ENCODE measurements at regions not wholly inside any gene's neighbourhood (a gene's known extent, or its start where the extent isn't known, plus 50 kb on each side); places are given as distances from the start of the nearest gene placed in this dataset.
"Not testable (repeated sequence)": the region's sequence is repeated elsewhere in the genome, so short reads cannot be mapped to it uniquely, and the experiment has no call there.

DNA sequence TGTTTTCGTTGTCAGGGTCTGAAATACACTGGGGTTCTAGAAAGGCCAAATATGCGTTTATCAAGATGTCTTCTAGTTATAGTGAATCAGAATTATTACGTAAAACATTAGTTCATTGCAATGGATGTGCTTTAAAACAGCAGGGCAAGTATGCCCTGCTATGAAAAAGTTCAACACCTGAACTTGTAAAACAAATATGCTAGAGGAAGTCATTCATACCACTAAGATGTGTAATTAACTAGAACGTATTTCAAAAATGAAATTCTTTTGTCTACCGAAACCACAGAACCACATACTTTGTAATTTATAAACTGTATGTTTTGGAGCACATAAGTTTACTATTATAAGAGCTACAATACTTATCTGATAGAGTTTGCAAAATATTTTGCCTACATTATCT lies 266.2 kb downstream of the KCTD12 start:
- DNase-seq (ENCODE audit: low read depth in 2 of 2), result no peak

DNA sequence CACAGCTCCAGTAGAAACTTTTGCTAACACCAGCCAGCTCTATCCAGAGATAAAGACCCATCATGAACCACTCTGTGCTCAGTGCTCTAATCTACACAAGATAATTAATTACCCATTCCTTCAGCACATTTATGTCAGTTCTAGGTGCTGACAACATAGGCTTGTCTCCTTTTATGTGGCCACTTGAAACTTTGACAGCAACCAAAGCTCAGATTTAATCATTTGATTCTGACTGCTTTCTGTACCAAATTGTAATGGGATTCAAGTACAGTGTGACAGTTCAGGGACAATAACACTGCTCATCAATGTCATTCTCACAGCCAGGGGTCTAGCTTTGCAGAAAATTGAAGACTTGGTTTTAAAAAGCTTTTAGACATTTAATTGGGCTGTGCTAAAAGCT lies 266.6 kb downstream of the KCTD12 start:
- no peak for DNase-seq (ENCODE audit: low read depth in 2 of 2)

DNA sequence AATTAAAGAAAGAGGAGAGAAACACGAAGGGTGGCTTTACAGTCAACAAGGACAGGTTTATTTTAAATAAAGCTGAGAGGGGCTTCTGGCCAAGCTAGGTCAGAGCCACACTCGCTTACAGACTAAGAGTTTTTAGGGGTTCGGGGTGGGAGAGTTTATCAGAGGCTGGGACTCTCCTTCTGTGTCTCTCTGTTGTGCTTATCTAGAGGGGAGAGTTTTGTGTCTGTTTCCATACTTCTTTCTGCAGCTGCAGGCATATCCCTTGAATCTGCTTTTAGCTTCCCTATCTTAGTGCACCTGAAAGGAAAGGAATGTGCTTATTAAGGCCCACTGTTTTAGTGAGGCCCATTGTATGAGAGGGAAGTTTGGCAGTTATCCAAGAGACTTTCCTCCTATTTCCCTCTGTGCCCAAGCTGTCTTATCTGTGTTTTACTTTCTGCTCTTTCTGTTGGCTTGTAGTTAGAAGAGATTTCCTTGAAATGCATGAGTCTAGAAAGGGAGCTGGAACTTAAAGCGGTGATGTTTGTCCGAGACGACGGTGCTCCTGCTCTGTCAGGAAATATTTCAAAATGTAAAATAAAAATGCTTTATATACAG lies 275.3 kb downstream of the KCTD12 start:
- no peak for DNase-seq (ENCODE audit: low read depth in 2 of 2)

DNA sequence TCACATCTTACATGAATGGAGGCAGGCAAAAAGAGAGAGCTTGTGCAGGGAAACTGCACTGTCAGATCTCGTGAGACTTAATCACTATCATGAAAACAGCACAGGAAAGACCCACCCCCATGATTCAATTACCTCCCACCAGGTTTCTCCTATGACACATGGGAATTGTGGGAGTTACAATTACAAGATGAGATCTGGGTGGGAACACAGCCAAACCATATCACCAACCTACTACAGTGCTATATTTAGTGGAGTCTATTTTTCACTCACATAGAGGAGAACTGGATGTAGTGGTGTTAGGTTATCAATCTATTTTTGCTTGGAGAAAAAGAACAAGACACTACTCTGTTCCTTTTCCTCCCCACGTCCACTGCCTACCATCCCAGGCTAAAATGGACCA lies 276.6 kb downstream of the KCTD12 start:
- DNase-seq (ENCODE audit: low read depth in 2 of 2), result no peak

DNA sequence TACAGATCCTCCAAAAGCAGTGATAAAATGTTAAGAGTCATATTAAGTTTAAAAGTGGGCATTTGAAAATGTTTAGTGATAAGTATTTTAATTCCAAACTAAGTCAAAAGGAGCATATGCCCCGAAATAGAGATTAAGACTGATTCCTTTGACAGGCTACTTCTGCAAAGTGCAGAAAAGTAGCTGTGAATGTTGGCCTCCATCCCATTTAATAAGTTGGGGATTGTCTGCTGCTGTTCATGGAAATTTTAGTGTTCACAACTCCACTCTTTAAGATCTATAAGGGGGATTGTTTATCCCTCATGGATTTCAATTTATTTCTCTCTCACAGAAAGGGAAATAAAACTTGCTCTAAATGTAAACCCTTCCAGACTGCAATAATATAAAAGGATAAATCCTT lies 278.3 kb downstream of the KCTD12 start:
- no peak for DNase-seq (ENCODE audit: low read depth in 2 of 2)

DNA sequence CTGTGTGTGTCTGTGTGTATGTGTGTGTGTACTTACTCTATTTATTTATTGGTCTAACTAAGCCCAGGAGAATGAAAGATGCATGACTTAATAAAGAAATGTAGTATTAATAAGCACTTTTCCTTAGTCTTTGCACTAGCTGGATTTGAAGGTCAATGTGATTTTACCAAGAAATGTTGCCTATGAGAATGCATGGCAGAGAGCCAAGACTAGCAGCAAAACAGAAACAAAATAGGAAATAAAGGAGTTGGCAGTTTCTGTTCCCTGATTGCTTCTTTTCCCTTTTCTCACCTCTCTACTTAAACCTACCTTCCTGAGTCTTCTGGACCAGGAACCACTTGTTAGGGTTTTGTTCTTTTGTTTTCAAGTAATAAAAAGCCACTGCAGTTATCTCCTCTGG lies 286.1 kb downstream of the KCTD12 start:
- no peak for DNase-seq (ENCODE audit: low read depth in 2 of 2)

DNA sequence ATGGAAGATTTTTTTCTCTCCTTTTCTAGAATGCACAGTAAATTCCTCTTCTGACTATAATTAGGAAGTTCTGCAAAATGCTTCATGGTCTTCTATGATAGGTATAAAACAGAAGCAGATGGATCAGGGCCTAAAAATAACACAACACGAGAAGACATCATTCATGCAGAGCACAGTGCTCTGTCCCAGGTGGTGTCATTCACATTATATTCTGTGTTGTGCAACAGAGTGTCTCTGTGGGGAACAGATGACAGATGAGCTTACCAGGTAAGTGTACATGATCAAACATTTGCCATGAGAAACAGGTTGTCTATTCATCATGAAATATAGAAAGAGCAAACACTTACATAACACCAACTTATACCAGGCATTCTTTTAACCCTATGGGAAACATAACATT lies 288.3 kb downstream of the KCTD12 start:
- DNase-seq (ENCODE audit: low read depth in 2 of 2), result no peak

DNA sequence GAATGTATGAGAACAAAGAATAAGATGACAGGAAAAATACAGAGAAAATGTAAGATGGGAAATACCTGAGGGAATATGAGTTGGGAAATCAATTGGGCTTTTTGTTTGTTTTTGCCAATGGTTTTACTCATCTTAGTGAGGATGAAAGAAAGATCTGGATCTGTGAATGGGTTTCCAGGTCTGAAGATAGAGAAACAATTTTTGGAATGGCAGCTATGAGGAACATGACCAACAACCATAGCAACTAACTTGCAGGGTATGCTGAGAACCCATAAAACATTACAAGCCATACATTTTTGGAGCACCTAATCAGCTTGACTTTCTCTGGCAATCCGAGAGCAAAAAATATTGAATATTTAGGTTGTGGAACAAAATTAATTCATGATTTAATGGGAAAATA lies 290.0 kb downstream of the KCTD12 start:
- no peak for DNase-seq (ENCODE audit: low read depth in 2 of 2)

DNA sequence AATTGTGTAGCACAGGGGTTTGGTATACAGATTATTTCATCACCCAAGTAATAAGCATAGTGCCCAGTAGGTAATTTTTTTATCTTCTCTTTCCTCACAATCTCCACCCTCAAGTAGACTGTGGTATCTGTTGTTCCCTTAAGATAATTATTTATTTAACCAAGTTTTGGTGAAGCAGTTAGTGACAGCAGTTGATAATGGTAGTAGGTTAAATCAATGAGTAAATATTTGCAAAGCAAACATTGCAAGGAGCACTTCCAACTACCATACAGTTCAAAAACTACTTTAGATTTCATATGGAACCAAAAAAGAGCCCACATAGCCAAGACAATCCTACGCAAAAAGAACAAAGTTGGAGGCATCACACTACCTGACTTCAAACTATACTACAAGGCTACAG lies 291.8 kb downstream of the KCTD12 start:
- no peak for DNase-seq (ENCODE audit: low read depth in 2 of 2)

DNA sequence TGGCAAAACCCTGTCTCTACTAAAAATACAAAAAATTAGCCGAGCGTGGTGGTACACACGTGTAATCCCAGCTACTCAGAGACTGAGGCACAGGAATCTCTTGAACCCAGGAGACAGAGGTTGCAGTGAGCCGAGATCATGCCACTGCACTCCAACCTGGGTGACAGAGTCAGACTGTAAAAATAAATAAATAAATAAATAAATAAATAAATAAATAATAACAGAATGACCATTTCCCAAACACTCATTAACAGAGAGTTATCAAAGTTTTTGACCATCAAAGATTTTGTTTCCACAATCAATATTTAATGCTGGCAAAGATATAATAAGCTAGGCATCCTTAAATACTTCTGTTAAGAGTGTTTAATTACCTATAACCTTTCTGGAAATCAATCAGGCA lies 299.4 kb downstream of the KCTD12 start:
- DNase-seq (ENCODE audit: low read depth in 2 of 2), result no peak

DNA sequence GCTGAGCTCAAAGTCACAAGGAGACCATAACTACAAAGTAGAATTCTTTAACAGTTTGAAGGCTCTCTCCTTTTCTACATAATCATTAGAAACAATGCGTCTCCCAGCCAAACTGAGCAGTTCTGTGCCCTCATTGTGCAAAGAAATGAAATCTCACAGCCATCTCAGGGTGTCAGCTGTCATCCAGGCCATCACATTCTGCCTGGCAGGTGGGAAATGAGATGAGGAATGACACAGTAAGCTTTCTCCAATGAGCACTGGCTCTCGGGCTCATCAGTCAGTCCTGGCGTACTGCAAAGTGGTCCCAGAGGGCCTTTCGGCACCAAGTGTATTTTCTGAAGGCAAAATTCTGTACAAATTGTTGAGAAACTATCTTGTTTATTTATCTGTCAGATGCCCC lies 306.5 kb downstream of the KCTD12 start:
- no peak for DNase-seq (ENCODE audit: low read depth in 2 of 2)

DNA sequence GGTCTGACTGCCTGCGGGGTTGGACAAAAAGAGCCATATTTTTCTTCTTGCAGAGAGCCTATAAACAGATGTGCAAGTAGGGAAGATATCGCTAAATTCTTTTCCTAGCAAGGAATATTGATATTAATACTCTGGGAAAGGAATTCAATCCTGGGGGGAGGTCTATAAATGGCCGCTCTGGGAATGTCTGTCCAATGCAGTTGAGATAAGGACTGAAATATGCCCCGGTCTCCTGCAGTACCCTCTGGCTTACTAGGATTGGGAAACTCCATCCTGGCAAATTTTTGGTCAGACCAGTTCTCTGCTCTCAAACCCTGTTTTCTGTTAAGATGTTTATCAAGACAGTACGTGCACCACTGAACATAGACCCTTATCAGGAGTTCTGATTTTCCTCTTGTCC lies 310.6 kb downstream of the KCTD12 start:
- DNase-seq (ENCODE audit: low read depth in 2 of 2), result not testable (repeated sequence)

DNA sequence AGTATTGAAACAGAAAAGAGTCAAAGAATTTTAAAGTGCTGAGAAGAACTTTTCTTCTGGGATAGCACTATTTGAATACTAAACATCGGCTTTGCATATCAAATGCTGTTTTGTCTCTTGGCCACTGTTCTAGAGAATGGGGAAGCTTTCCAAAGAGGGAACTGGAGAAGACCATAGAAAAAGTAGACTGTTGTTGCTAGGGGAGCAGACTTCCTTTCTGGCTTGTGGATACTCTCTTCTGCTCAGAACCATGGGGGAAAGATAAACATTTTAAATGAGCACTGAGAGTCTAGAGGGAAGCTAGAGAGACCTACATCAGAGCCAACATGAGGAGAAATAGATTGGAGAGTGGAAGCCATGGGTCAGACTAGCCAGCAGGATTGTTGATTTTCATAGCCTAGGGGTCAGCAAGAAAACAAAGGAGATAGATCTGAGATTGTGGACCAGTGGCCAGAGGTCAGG lies 315.7 kb downstream of the KCTD12 start:
- DNase-seq (ENCODE audit: low read depth in 2 of 2), result no peak

DNA sequence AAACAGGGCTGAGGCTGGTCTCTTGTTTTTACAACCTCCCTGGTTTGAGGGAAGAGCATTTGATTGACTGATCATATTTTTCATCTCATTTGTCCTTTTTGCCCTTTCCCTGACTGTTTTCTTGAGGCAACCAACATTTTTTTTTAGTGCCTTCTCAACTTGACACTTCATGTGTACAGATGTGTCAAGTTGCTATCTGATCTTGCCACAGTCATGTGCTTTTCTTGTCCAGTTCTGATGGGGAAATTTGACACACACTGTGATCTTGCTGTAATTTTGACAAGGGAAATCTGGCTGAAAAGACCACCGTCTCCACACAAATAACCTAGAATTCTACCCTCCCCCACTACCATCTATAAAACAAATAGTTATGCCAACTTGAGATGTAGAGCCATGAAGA lies 329.6 kb downstream of the KCTD12 start:
- no peak for DNase-seq (ENCODE audit: low read depth in 2 of 2)

DNA sequence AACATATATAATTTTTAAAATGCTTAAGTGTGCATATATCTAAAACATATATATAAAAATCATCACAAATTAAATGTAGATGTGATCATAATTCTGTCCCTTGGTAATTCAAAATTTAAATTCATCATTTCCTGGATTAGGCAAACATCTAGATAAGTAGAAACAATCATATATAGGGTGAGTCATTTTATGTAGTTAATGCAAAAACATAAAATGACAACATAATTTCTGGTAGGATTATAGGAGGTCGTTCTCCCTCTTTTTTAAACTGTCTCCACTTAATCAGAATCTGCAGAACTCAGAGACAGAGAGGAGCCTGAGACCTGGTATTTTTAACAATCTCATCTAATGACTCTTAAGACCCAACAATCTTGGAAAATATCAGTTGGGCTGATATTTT lies 333.4 kb downstream of the KCTD12 start:
- no peak for DNase-seq (ENCODE audit: low read depth in 2 of 2)

DNA sequence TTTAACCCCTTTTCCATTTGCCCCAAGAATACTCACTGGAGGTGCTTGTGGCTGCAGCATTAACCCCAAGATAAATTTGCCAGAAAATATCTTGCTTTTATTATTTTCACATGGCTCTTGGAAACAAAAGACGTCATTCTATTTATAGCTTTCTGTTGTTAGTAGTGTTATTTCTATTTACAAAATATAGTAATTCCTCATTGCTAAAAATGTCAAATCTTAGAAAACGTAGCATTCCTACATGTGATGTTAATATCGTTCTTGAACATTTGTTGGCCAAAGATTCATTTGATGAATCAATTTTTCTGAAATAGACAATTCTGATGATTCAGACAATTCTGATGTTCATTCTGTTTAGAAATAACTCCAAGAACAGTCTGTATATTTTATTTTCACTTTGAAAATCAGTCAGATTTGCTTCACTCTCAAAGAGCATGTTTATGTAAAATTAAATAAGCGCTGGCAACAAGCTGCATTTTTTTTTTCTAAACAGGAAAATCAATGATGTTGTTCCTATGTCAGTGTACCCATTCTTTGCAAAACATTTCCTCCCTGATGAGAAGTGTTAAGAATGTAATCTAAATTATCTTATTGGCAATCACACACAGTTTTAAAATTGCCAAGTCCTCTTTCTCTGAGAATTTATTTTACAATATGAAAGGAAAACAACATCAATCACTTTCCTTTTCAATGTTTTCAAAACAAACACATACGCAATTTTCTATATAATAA lies 334.0 kb downstream of the KCTD12 start:
- no peak for DNase-seq (ENCODE audit: low read depth in 2 of 2)

DNA sequence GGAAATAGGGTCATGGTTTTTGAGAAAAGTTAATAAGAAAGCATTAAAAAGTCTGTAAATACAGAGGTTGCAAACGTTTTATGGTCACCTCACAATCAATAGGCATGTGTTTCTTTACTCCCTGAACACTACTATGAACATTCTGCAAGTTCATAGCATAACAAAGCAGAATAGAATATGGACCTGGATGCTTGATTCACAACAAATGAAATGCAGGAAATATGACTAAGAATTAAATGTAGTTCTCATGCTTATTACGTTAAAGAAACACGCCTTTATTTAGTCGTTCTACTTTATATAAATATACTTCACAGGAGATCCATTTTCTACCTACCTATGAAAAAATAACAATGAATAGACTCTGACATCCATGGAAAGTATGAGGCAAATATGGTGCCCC lies 344.0 kb downstream of the KCTD12 start:
- DNase-seq (ENCODE audit: low read depth in 2 of 2), result no peak

DNA sequence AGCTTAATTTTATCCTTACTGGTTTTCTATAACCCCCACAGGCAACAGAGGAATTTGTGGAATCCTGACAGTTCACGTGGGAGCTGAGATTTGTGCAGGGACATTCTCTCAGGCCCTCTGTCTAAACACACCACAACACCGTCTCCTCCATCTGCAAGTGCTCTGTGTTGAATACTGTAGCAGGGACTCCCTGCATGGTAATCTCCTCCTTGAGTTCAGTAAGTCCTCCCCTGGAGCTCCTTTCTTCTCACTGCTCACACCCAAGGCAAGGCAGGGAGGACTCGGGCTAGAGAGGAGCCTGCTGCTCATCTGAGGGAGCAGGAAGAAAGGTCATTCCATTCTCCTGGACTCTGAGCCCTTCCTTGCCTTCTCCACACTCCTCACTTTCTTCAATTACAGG lies 348.2 kb downstream of the KCTD12 start:
- DNase-seq (ENCODE audit: low read depth in 2 of 2), result no peak

DNA sequence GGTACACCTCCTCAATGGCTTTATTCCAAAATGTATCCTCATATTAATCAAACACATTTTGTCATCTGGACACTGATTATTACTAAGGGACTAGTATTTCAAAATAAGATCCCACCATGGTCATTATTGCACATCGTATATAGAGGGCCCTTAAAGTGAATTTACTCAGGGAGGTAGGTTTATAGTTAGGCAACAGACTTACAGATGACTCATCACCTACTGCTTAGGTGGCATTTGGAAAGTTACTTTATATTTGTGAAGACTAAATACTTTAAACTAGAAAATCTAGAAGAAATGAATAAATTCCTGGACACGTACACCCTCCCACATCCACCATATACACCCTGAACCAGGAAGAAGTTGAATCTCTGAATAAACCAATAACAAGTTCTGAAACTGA lies 353.0 kb downstream of the KCTD12 start:
- DNase-seq (ENCODE audit: low read depth in 2 of 2), result no peak

DNA sequence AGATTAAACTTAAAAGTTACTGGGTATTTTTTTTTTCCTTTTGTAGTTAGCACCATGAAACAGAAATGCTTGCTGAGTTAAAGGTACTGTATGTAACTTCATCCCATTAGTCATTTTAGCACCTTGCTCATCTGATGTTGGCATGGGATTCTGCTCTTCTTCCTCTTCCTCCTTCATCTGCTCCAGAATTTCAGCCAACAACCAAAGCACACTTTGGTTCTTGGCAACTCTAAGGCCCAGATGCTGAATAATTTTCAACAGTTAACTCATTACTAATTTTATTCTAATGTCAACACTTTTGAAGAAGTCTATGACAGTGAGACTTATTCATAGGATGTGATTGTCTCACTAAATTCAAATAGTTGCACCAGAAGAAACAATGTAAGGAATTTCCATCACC lies 359.2 kb downstream of the KCTD12 start:
- DNase-seq (ENCODE audit: low read depth in 2 of 2), result no peak

DNA sequence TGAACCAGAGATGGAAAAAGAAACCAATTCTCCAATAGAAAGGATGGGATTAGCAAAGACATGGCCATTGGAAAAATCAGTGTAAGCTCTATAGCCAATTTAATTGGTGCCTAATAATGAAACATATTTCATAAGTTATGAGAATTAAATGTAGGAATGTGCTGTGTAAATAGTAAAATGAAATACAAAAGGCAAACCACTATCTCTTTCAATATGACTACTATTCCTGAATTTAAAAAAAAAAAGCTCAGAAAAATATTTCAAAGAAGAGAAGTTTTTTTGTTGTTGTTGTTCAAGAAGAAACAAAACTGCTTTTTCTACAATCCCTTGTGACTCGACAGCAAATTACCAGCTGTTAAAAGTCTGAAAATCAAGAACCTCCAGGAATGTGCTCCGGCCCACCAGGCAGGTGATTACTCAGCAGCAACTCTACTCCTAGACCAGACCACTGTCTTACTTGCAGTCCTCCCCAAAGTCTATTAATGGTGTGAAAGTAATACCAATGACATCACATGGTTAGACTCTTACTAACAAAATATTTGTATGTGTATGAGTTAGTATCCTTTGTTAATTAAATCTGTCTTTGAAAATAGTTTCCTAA lies 362.4 kb downstream of the KCTD12 start:
- no peak for DNase-seq (ENCODE audit: low read depth in 2 of 2)

DNA sequence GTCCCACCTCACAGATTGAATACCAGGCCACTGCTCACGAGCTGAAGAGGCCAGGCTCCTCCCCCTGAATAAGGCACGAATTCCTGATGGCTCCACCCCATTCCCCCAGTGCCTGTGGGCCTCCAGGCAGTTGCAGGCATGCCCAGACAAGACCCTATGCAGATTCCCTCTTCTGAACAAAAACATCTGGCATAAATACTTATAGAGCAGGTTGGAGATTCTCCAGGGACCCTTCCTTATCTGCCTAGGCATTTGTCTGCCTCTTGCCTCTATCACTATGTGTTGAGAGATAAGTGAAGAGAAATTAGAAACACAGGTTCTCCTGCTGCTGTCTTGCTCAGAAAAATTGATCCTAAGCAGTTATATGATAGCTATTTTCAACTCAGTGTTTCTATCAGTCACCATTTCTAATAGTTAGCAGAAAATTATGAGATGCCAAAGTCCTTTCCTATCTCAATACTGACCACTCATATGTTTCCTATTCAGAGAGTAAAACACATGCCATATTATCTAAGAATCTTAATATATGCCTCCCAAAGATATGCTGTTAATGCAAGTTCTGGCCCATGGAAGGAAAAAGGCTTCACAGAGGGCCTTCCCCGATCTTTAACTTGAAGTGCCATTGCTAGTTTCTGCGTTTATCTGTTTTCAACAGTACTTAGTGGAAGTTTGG lies 364.0 kb downstream of the KCTD12 start:
- DNase-seq (ENCODE audit: low read depth in 2 of 2), result no peak

DNA sequence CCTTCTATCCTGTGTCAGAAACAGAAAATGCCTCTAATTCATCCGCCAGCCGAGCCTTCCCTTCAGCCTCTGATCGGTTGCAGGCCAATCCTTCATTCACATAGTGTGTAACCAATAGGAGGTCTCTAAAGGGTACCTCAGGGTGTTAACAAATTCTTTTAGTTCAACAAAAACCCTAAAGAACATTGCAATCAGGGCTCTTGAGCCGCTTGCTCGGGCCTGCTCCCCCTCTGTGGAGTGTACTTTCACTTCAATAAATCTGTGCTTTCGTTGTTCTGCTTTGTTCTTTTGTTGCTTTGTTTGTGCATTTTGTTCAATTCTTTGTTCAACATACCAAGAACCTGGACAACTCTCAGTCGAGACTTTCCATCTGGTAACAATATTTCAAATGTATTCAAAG lies 366.5 kb downstream of the KCTD12 start:
- DNase-seq (ENCODE audit: low read depth in 2 of 2), result no peak
